Activated naive CD8-positive, alpha-beta T cell treated with anti-CD3 and anti-CD28 coated beads, Interleukin-2, amount 10 ng/mL, durations not matched to agents 7 days and 5 days (primary cell): ENCODE measurements at regions not wholly inside any gene's neighbourhood (a gene's known extent, or its start where the extent isn't known, plus 50 kb on each side); places are given as distances from the start of the nearest gene placed in this dataset.

Experiments used
- ATAC-seq: fragments of 150-1000 bp; cut with Tn5 transposase; one replicate; pipeline ENCODE4 v1.10.0; 2021; ENCODE audit warnings: low read depth, moderate library complexity
- POLR2A ChIA-PET: fragments of 350-600 bp; sonication (Branson Sonifier 250); formaldehyde crosslinking; loops from one replicate; lab custom pipeline; 2021; ENCODE audit warnings: antibody characterized with exemption; lab: Charles Lee
- DNase-seq: peaks from one replicate; pipeline ENCODE4 v3.0.0; 2021
- H3K27ac Mint-ChIP-seq: one replicate; pipeline ENCODE4 v1.8.0; 2022; ENCODE audit warnings: mild to moderate bottlenecking, mixed read lengths
- H3K27me3 Mint-ChIP-seq: one replicate; pipeline ENCODE4 v1.8.0; 2022; ENCODE audit warnings: mild to moderate bottlenecking, moderate library complexity, mixed read lengths
- H3K36me3 Mint-ChIP-seq: one replicate; pipeline ENCODE4 v1.8.0; 2021; ENCODE audit warnings: mild to moderate bottlenecking, mixed read lengths
- H3K4me1 Mint-ChIP-seq: one replicate; pipeline ENCODE4 v1.8.0; 2021; ENCODE audit warnings: mixed read lengths
- H3K4me3 Mint-ChIP-seq: one replicate; pipeline ENCODE4 v1.8.0; 2022; ENCODE audit warnings: mild to moderate bottlenecking, moderate library complexity, mixed read lengths
- H3K9me3 Mint-ChIP-seq: one replicate; pipeline ENCODE4 v1.8.0; 2021; ENCODE audit warnings: mixed read lengths

GRCh38 chr4:66202870-66203269, 532.6 kb upstream of the EPHA5 start:
- no peaks in the 10 kb centered on the region for H3K27me3 Mint-ChIP-seq
- H3K9me3 Mint-ChIP-seq = peaks cover 2% of the 10 kb centered on the region
- POLR2A ChIA-PET = no interaction called here

GRCh38 chr4:66197451-66197850, 527.2 kb upstream of the EPHA5 start:
- H3K27me3 Mint-ChIP-seq = no peaks in the 10 kb centered on the region
- no peak for DNase-seq
- no peak for ATAC-seq
- H3K36me3 Mint-ChIP-seq = no peaks in the 10 kb centered on the region
- POLR2A ChIA-PET = no interaction called here
- no peak overlapping the region for H3K27ac Mint-ChIP-seq
- no peak overlapping the region for H3K4me3 Mint-ChIP-seq
- no peaks in the 10 kb centered on the region for H3K9me3 Mint-ChIP-seq
- H3K4me1 Mint-ChIP-seq = no peaks in the 10 kb centered on the region

More at GRCh38 chr4:66202870-66203269, 532.6 kb upstream of the EPHA5 start:
- no peak for ATAC-seq
- no peaks in the 10 kb centered on the region for H3K4me1 Mint-ChIP-seq
- no peak overlapping the region for H3K4me3 Mint-ChIP-seq
- no peak for DNase-seq
- no peaks in the 10 kb centered on the region for H3K36me3 Mint-ChIP-seq
- H3K27ac Mint-ChIP-seq = no peak overlapping the region

GRCh38 chr4:66193487-66193886, 523.2 kb upstream of the EPHA5 start:
- Mint-ChIP-seq H3K4me1 (no peaks in the 10 kb centered on the region), H3K4me3 (no peak overlapping the region), H3K36me3 (no peaks in the 10 kb centered on the region), H3K9me3 (no peaks in the 10 kb centered on the region), H3K27ac (no peak overlapping the region), H3K27me3 (no peaks in the 10 kb centered on the region)
- DNase-seq = no peak
- POLR2A ChIA-PET = no interaction called here
- ATAC-seq = no peak

GRCh38 chr4:66187175-66187720, 517.0 kb upstream of the EPHA5 start:
- no peak for ATAC-seq
- no peak overlapping the region for H3K4me3 Mint-ChIP-seq
- no peaks in the 10 kb centered on the region for H3K36me3 Mint-ChIP-seq
- peaks cover 6% of the 10 kb centered on the region for H3K9me3 Mint-ChIP-seq
- POLR2A ChIA-PET = no interaction called here
- no peak for DNase-seq
- H3K27ac Mint-ChIP-seq = no peak overlapping the region
- H3K4me1 Mint-ChIP-seq = no peaks in the 10 kb centered on the region
- no peaks in the 10 kb centered on the region for H3K27me3 Mint-ChIP-seq

GRCh38 chr4:66186095-66186494, 515.8 kb upstream of the EPHA5 start:
- Mint-ChIP-seq H3K27me3 (no peaks in the 10 kb centered on the region), H3K27ac (no peak overlapping the region), H3K4me1 (no peaks in the 10 kb centered on the region), H3K4me3 (no peak overlapping the region), H3K36me3 (no peaks in the 10 kb centered on the region), H3K9me3 (peaks cover 10% of the 10 kb centered on the region)
- ATAC-seq = no peak
- no peak for DNase-seq
- POLR2A ChIA-PET = no interaction called here

- H3K27me3 Mint-ChIP-seq = no peaks in the 10 kb centered on the region
- no peaks in the 10 kb centered on the region for H3K36me3 Mint-ChIP-seq
- POLR2A ChIA-PET = no interaction called here
- peaks cover 10% of the 10 kb centered on the region for H3K9me3 Mint-ChIP-seq
- no peak for DNase-seq
- H3K4me1 Mint-ChIP-seq = no peaks in the 10 kb centered on the region
- H3K27ac Mint-ChIP-seq = no peak overlapping the region
- no peak overlapping the region for H3K4me3 Mint-ChIP-seq
- ATAC-seq = no peak
Measured at GRCh38 chr4:66182636-66183035, 512.3 kb upstream of the EPHA5 start.

- DNase-seq (no peak), ATAC-seq (no peak)
- Mint-ChIP-seq H3K36me3 (no peaks in the 10 kb centered on the region), H3K4me1 (no peaks in the 10 kb centered on the region), H3K9me3 (peaks cover 10% of the 10 kb centered on the region), H3K27ac (no peak overlapping the region), H3K4me3 (no peak overlapping the region), H3K27me3 (no peaks in the 10 kb centered on the region)
- POLR2A ChIA-PET = no interaction called here
Measured at GRCh38 chr4:66178906-66179305, 508.6 kb upstream of the EPHA5 start.

- no peaks in the 10 kb centered on the region for H3K36me3 Mint-ChIP-seq
- peaks cover 6% of the 10 kb centered on the region for H3K9me3 Mint-ChIP-seq
- H3K27ac Mint-ChIP-seq = no peak overlapping the region
- no peaks in the 10 kb centered on the region for H3K27me3 Mint-ChIP-seq
- DNase-seq = no peak
- H3K4me1 Mint-ChIP-seq = no peaks in the 10 kb centered on the region
- ATAC-seq = no peak
- no peak overlapping the region for H3K4me3 Mint-ChIP-seq
- POLR2A ChIA-PET = no interaction called here
Measured at GRCh38 chr4:66169341-66169740, 499.1 kb upstream of the EPHA5 start.

- no peaks in the 10 kb centered on the region for H3K36me3 Mint-ChIP-seq
- no peaks in the 10 kb centered on the region for H3K4me1 Mint-ChIP-seq
- ATAC-seq = no peak
- no peaks in the 10 kb centered on the region for H3K27me3 Mint-ChIP-seq
- H3K27ac Mint-ChIP-seq = no peak overlapping the region
- POLR2A ChIA-PET = no interaction called here
- no peak for DNase-seq
- no peak overlapping the region for H3K4me3 Mint-ChIP-seq
- peaks cover 6% of the 10 kb centered on the region for H3K9me3 Mint-ChIP-seq
Measured at GRCh38 chr4:66164869-66165268, 494.6 kb upstream of the EPHA5 start.

- H3K36me3 Mint-ChIP-seq = no peaks in the 10 kb centered on the region
- H3K4me3 Mint-ChIP-seq = no peak overlapping the region
- no peaks in the 10 kb centered on the region for H3K4me1 Mint-ChIP-seq
Measured at GRCh38 chr4:66160606-66161005, 490.3 kb upstream of the EPHA5 start.

GRCh38 chr4:66157594-66157993, 487.3 kb upstream of the EPHA5 start:
- no peak for DNase-seq

More at GRCh38 chr4:66160606-66161005, 490.3 kb upstream of the EPHA5 start:
- H3K9me3 Mint-ChIP-seq = peaks cover 7% of the 10 kb centered on the region
- ATAC-seq (no peak), DNase-seq (no peak)
- no peak overlapping the region for H3K27ac Mint-ChIP-seq
- H3K27me3 Mint-ChIP-seq = no peaks in the 10 kb centered on the region
- POLR2A ChIA-PET = no interaction called here

GRCh38 chr4:66130042-66130441, 459.8 kb upstream of the EPHA5 start:
- Mint-ChIP-seq H3K27me3 (no peaks in the 10 kb centered on the region), H3K4me1 (no peaks in the 10 kb centered on the region), H3K36me3 (no peaks in the 10 kb centered on the region), H3K27ac (no peak overlapping the region), H3K9me3 (peaks cover 3% of the 10 kb centered on the region), H3K4me3 (no peak overlapping the region)
- ATAC-seq (no peak), DNase-seq (no peak)
- POLR2A ChIA-PET = no interaction called here

More at GRCh38 chr4:66157594-66157993, 487.3 kb upstream of the EPHA5 start:
- Mint-ChIP-seq H3K9me3 (peaks cover 5% of the 10 kb centered on the region), H3K4me3 (no peak overlapping the region), H3K36me3 (no peaks in the 10 kb centered on the region), H3K27me3 (no peaks in the 10 kb centered on the region), H3K4me1 (no peaks in the 10 kb centered on the region), H3K27ac (no peak overlapping the region)
- POLR2A ChIA-PET = no interaction called here
- ATAC-seq = no peak

GRCh38 chr4:66123831-66124413, 453.6 kb upstream of the EPHA5 start:
- H3K27me3 Mint-ChIP-seq = no peaks in the 10 kb centered on the region
- no peak for ATAC-seq
- POLR2A ChIA-PET = no interaction called here

GRCh38 chr4:66123190-66123589, 452.9 kb upstream of the EPHA5 start:
- Mint-ChIP-seq H3K9me3 (no peaks in the 10 kb centered on the region), H3K36me3 (no peaks in the 10 kb centered on the region), H3K27me3 (no peaks in the 10 kb centered on the region), H3K27ac (no peak overlapping the region), H3K4me1 (no peaks in the 10 kb centered on the region), H3K4me3 (no peak overlapping the region)
- ATAC-seq (no peak), DNase-seq (no peak)
- POLR2A ChIA-PET = no interaction called here

More at GRCh38 chr4:66123831-66124413, 453.6 kb upstream of the EPHA5 start:
- Mint-ChIP-seq H3K27ac (no peak overlapping the region), H3K36me3 (no peaks in the 10 kb centered on the region), H3K9me3 (no peaks in the 10 kb centered on the region), H3K4me3 (no peak overlapping the region), H3K4me1 (no peaks in the 10 kb centered on the region)
- no peak for DNase-seq
